Large intestine (tissue), 3 donors: ENCODE measurements at regions not wholly inside any gene's neighbourhood (a gene's known extent, or its start where the extent isn't known, plus 50 kb on each side); places are given as distances from the start of the nearest gene placed in this dataset.

Experiments
- DNase-seq, 2 donors: peaks; one replicate each; pipeline versions ENCODE4 v3.0.0 to v3.0.0-alpha.2; 2013
- H3K27ac ChIP-seq: one replicate; pipeline ENCODE4 v1.5.1; 2013; ENCODE audit warnings: low read length
- H3K27me3 ChIP-seq: 2 replicates; pipeline ENCODE4 v1.6.1; 2013; ENCODE audit warnings: low read length; ENCODE audit not compliant: control insufficient read depth, insufficient read depth
- H3K36me3 ChIP-seq: 2 replicates; pipeline ENCODE4 v1.6.1; 2013; ENCODE audit warnings: low read length; ENCODE audit not compliant: control insufficient read depth, insufficient read depth
- H3K4me1 ChIP-seq: one replicate; pipeline ENCODE4 v1.6.1; 2013; ENCODE audit warnings: low read length; ENCODE audit not compliant: control insufficient read depth, insufficient read depth
- H3K4me3 ChIP-seq: one replicate; pipeline ENCODE4 v1.5.1; 2013; ENCODE audit warnings: low read length
- H3K9me3 ChIP-seq: one replicate; pipeline ENCODE4 v1.6.1; 2013; ENCODE audit warnings: mild to moderate bottlenecking, low read depth, low read length, moderate library complexity; ENCODE audit not compliant: control insufficient read depth
- WGBS: methylation state at CpG from one replicate; pipeline ENCODE4 v1.1.5; 2013; ENCODE audit warnings: low lambda C conversion rate; ENCODE audit not compliant: insufficient coverage; 5-methylcytosine and 5-hydroxymethylcytosine counted together

DNA sequence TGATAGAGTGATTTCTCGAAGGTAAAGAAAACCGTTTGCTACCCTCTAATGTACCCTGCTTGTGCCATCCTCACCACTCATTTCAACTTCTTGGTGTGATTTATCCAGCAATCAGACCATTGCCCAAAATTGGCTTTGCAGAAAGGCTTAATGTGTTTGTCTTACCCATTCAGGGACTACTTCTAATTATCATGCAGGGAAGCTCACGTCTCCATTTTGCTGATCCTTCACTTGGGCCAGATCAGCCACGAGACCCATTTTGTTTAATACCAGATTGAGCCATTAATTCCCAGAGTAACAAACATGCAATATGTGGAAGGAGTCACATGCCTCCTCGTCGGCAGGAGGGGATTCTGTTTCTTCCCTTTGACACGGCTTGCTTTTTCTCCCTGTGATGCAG lies 51.1 kb upstream of the CRY1 start:
- no peaks in the 10 kb centered on the region for H3K36me3 ChIP-seq
- WGBS: 80% methylated on average over 2 of the region's 7 CpGs
- DNase-seq: no peak
- no peaks in the 10 kb centered on the region for H3K9me3 ChIP-seq
- no peak overlapping the region for H3K27ac ChIP-seq
- no peaks in the 10 kb centered on the region for H3K27me3 ChIP-seq
- H3K4me1 ChIP-seq: no peaks in the 10 kb centered on the region
- no peak overlapping the region for H3K4me3 ChIP-seq

DNA sequence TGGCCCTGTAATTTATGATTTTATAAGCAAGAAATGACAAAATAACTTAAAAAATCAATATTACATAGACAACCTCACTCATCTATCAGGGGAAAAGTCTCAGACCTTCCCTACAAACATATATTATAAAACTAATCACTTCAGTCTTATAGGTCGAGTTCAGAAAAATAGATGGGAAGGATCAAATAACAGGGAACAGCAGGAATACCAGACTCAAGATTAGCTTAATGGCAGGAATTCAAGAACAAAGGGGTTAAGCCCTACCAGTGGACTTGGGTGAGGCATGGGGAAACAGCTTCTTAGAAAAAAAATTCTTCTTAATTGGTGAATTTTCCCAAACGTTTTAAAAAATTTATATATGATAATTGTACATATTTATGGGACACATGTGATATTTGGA lies 51.6 kb upstream of the CRY1 start:
- Histone ChIP-seq H3K27ac (no peak overlapping the region), H3K9me3 (no peaks in the 10 kb centered on the region), H3K4me1 (no peaks in the 10 kb centered on the region), H3K36me3 (no peaks in the 10 kb centered on the region), H3K4me3 (no peak overlapping the region), H3K27me3 (no peaks in the 10 kb centered on the region)
- DNase-seq: no peak
- no CpG with 5 or more reads among the region's 2 CpGs for WGBS

DNA sequence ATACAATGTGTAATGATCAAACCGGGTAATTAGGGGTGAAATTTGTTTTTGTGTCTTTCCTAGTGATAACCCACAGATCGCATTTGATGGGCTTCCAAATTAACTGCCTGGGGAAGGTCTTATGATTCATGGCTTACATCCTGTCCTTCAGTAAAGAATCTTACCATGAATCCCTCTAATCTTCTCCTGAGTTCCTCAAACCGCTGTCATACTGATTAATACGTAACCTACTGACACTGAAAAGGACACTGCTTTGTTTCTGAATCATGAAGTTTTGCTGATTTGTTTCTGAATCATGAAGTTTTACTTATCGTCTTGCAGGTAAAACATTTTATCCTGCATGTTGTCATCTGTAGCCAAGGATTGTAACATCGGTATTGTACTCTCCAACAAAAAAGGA lies 52.0 kb upstream of the CRY1 start:
- DNase-seq: no peak
- no peaks in the 10 kb centered on the region for H3K4me1 ChIP-seq
- WGBS: 66% methylated on average over 3 of the region's 6 CpGs
- no peaks in the 10 kb centered on the region for H3K36me3 ChIP-seq
- H3K27ac ChIP-seq: no peak overlapping the region
- H3K9me3 ChIP-seq: no peaks in the 10 kb centered on the region
- no peaks in the 10 kb centered on the region for H3K27me3 ChIP-seq
- no peak overlapping the region for H3K4me3 ChIP-seq

DNA sequence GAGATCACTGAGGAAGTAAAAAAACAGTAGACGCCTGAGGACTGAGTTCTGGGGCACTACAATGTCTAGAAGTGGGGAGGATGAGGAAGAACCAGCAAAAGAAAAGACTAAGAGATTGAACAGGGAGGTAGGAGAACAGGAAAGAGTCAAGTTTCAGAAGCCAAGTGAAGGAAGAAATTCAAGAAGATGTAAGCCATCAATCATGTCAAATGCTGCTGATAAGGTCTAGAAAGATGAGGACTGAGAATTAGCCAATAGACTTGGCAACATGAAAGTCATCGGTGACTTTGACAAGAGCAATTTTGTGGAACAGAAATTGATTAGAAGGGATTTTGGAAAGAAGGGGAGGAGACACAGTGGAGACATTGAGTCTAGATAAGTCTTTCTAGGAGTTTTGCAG lies 54.8 kb upstream of the CRY1 start:
- H3K36me3 ChIP-seq: no peaks in the 10 kb centered on the region
- H3K4me3 ChIP-seq: no peak overlapping the region
- no peaks in the 10 kb centered on the region for H3K9me3 ChIP-seq
- no peaks in the 10 kb centered on the region for H3K4me1 ChIP-seq
- no peaks in the 10 kb centered on the region for H3K27me3 ChIP-seq
- no peak for DNase-seq
- no peak overlapping the region for H3K27ac ChIP-seq
- WGBS: 65% methylated on average over 2 of the region's 2 CpGs

DNA sequence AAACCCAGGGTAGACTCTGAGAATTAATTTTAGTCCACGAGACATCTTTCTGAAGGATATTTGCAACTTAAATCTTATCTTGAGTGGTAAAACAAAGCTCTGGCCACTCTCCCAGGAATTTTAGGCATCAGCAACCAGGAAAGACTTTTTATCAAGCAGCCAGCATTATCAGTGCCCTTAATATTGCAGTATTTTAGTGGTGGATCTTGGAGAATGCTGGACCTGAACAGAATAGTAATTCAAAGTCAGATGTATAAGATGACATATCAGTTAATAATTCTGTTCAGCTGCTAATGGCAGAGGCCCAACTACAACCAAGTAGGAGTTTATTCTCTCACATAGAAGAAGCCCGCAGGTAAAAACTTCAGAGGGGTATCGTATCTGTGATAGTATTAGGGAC lies 59.0 kb upstream of the CRY1 start:
- WGBS: 100% methylated on average over 1 of the region's 3 CpGs

DNA sequence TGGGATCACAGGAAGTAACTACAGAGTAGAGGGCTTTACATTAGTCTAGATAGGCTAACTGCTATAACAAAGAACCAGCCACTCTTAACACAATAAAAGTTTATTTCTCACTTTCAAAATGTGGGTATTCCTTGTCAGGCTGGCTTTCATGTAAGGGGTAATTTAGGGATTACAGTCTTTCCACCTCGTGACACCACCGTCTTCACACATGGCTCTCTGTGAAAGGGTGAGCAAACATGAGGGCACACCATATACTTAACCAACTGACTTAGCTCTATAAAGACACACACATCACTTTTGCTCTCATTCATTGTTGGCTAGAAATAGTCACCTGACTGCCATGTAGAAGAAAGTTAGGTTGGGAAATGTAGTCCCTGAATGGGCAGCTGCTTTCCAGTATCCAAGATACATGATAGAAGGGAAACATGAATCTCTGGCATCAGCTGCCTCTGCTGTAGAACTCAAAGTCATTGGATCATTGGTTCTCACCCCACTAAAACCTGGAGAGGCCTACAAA lies 66.1 kb upstream of the CRY1 start:
- no peak for DNase-seq
- Histone ChIP-seq H3K9me3 (no peaks in the 10 kb centered on the region), H3K27ac (no peak overlapping the region), H3K4me1 (no peaks in the 10 kb centered on the region), H3K4me3 (no peak overlapping the region), H3K27me3 (peaks cover 9% of the 10 kb centered on the region), H3K36me3 (no peaks in the 10 kb centered on the region)
- 50% methylated on average over 1 of the region's 2 CpGs for WGBS

More for the DNA sequence above, 59.0 kb upstream of the CRY1 start:
- Histone ChIP-seq H3K36me3 (no peaks in the 10 kb centered on the region), H3K9me3 (no peaks in the 10 kb centered on the region), H3K4me3 (no peak overlapping the region), H3K27me3 (no peaks in the 10 kb centered on the region), H3K4me1 (no peaks in the 10 kb centered on the region), H3K27ac (no peak overlapping the region)
- no peak for DNase-seq

DNA sequence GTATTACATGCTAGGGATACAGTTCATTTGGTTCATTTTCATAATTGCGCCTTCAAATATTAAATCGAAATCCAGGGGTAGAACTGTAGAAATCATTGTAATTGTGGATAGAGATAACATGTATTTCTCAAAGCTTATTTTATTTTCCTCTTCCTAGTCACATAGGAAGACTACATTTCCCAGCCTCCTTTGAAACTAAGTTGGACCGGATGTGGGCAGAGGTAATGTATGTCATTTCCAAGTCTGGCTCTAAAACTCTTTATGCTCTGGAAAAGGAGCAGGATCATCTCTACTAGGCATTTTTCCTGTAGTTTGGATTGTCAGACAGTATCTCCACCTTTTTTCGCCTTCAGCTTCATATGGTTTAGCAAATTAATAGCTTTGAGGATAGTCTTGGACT lies 70.1 kb upstream of the CRY1 start:
- 100% methylated on average over 2 of the region's 4 CpGs for WGBS
- Histone ChIP-seq H3K4me1 (no peaks in the 10 kb centered on the region), H3K27ac (no peak overlapping the region), H3K36me3 (no peaks in the 10 kb centered on the region), H3K9me3 (no peaks in the 10 kb centered on the region), H3K4me3 (no peak overlapping the region), H3K27me3 (peaks cover 10% of the 10 kb centered on the region)
- DNase-seq: no peak

DNA sequence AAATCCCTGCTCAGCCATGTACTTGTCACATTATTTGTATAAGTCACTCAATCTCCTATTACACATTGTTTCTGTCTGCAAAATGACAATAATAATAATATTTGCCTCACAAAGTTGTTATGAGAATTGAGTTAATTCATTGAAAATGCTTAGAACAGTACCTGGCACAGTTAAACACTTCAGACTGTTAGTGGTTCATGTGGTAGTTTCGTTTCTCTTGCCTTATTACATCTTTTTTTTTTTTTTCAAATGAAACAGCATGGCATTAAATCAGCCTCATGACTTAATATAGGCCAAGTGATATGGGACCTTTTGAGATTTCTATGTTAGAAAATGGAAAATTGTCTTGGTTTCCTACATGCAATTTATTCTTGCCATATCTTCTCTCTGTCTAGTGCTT lies 71.0 kb upstream of the CRY1 start:
- WGBS: 83% methylated on average over 1 of the region's 1 CpG
- no peak for DNase-seq
- no peak overlapping the region for H3K4me3 ChIP-seq
- H3K27me3 ChIP-seq: peaks cover 10% of the 10 kb centered on the region
- no peaks in the 10 kb centered on the region for H3K4me1 ChIP-seq
- no peaks in the 10 kb centered on the region for H3K9me3 ChIP-seq
- H3K36me3 ChIP-seq: no peaks in the 10 kb centered on the region
- no peak overlapping the region for H3K27ac ChIP-seq

DNA sequence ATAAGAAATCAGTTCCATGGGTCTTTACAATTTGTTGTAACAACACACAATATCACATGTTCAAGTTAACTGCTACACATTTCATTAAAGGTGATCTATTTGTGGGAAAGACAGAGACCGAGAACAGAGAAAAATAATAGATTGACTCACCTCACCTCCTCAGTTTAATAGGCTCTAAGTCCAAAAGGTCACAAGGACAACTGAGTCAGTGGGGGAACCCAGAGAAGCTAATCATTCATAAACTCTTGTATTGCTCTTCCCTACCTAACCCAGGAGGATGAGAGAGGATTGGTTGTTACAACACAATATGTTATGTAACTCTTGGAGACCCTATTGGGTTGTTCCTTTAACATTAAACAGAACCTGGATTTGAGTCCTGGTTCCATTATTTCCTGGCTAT lies 72.2 kb upstream of the CRY1 start:
- no peak overlapping the region for H3K4me3 ChIP-seq
- DNase-seq: no peak
- 67% methylated on average over 1 of the region's 1 CpG for WGBS
- H3K36me3 ChIP-seq: no peaks in the 10 kb centered on the region
- no peaks in the 10 kb centered on the region for H3K9me3 ChIP-seq
- H3K27me3 ChIP-seq: peaks cover 5% of the 10 kb centered on the region
- no peaks in the 10 kb centered on the region for H3K4me1 ChIP-seq
- H3K27ac ChIP-seq: no peak overlapping the region

DNA sequence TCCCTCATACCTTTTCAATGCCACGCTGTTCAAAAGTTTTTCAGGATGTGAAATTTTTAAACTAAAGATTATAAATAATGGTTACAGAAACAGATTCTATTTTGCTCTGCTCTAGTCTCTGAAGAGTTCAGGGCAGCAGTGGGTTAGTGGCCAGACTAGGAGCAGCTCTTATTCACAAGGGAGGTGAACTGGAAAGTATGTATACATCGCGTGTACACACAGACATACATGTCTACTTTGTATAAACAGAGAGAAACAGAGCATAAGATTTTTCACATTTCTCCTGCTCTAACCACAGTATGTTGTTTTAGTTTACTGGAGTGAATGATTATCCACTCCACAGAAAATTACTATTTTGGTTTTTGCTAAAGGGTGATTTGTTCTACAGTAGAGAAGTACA lies 74.4 kb upstream of the CRY1 start:
- 80% methylated on average over 1 of the region's 3 CpGs for WGBS
- Histone ChIP-seq H3K36me3 (no peaks in the 10 kb centered on the region), H3K27me3 (peaks cover 5% of the 10 kb centered on the region), H3K9me3 (no peaks in the 10 kb centered on the region), H3K4me1 (no peaks in the 10 kb centered on the region), H3K27ac (no peak overlapping the region), H3K4me3 (no peak overlapping the region)
- DNase-seq: peak in 1 of 2 donors; percentile 3

DNA sequence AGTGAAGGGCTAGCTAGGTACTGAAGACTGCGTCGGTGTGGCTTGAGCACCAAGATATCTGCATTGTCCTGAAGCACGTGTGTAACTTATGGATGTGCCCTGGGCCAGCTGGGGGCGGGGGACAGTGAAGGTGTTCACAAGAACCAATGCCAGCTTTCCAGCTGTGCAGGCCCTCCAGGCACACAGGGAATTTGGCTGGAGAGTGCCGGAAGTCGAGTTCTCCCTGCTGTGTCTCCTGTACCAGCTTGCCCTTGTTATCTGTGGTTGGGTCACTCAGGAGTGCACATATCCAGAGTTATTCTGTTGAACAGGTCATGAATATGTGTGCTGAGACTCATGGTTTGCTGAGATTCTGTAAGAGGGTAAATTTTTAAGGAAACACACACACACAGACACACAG lies 75.9 kb upstream of the CRY1 start:
- peaks cover 5% of the 10 kb centered on the region for H3K27me3 ChIP-seq
- no peak overlapping the region for H3K27ac ChIP-seq
- no peak overlapping the region for H3K4me3 ChIP-seq
- no peak for DNase-seq
- H3K36me3 ChIP-seq: no peaks in the 10 kb centered on the region
- no CpG with 5 or more reads among the region's 6 CpGs for WGBS
- H3K4me1 ChIP-seq: no peaks in the 10 kb centered on the region
- no peaks in the 10 kb centered on the region for H3K9me3 ChIP-seq
